HEK293 (cell line): ENCODE measurements at regions not wholly inside any gene's neighbourhood (a gene's known extent, or its start where the extent isn't known, plus 50 kb on each side); places are given as distances from the start of the nearest gene placed in this dataset.

ENCODE experiments used
- CTCF ChIA-PET: fragments of 350-600 bp; formaldehyde crosslinking; extraction: SDS; loops from one replicate; lab custom pipeline; 2021; ENCODE audit warnings: antibody characterized with exemption; lab: Yijun Ruan, JAX
- POLR2A ChIA-PET: fragments of 300-600 bp; formaldehyde crosslinking; extraction: SDS; loops from one replicate; lab custom pipeline; 2020; ENCODE audit warnings: antibody characterized with exemption, inconsistent platforms; lab: Yijun Ruan, JAX
- H3K27ac ChIP-seq: fragments of 200-500 bp; sonication (Bioruptor generic); 2 replicates; pipeline ENCODE4 v1.5.1; 2014; ENCODE audit warnings: low read depth, low read length, control low read depth, inconsistent platforms; ENCODE audit errors: extremely low read depth
- H3K36me3 ChIP-seq, 2 experiments: fragments of 200-500 bp in 1 of 2; sonication (Bioruptor generic) in 1 of 2; 1 replicate in 1 of 2; 2 replicates in 1 of 2; pipeline ENCODE4 v1.5.1; 2014 to 2017; ENCODE audit warnings: inconsistent platforms in 2 of 2, low read length in 2 of 2; ENCODE audit not compliant: control insufficient read depth in 2 of 2, insufficient read depth in 1 of 2
- H3K4me1 ChIP-seq: fragments of 200-500 bp; sonication (Bioruptor generic); 2 replicates; pipeline ENCODE4 v1.5.1; 2014; ENCODE audit warnings: mild to moderate bottlenecking, low read length, inconsistent platforms; ENCODE audit not compliant: control insufficient read depth, insufficient read depth
- H3K4me3 ChIP-seq: 2 replicates; pipeline ENCODE4 v1.5.1; 2011; ENCODE audit warnings: low read depth, mild to moderate bottlenecking, control low read depth, low read length, moderate library complexity
- H3K9me3 ChIP-seq: fragments of 200-500 bp; sonication (Bioruptor generic); 2 replicates; pipeline ENCODE4 v1.5.1; 2014; ENCODE audit warnings: low read depth, low read length, inconsistent platforms; ENCODE audit not compliant: control insufficient read depth, insufficient read depth
- INSM2 ChIP-seq: fragments of 450-650 bp; formaldehyde crosslinking; IDR thresholded peaks from 2 replicates; pipeline ENCODE4 v1.5.1; 2016; ENCODE audit warnings: missing biosample characterization, missing genetic modification characterization
- KLF1 ChIP-seq: fragments of 450-650 bp; formaldehyde crosslinking; IDR thresholded peaks from 2 replicates; pipeline ENCODE4 v1.5.1; 2016; ENCODE audit warnings: missing biosample characterization, missing genetic modification characterization
- KLF16 ChIP-seq: fragments of 450-650 bp; formaldehyde crosslinking; IDR thresholded peaks from 2 replicates; pipeline ENCODE4 v1.5.1; 2017; ENCODE audit warnings: missing biosample characterization, missing genetic modification characterization
- KLF8 ChIP-seq: fragments of 450-650 bp; formaldehyde crosslinking; IDR thresholded peaks from 2 replicates; pipeline ENCODE4 v1.5.1; 2016; ENCODE audit warnings: missing biosample characterization, missing genetic modification characterization
- MYNN ChIP-seq: fragments of 450-650 bp; formaldehyde crosslinking; IDR thresholded peaks from 2 replicates; pipeline ENCODE4 v1.5.1; 2016; ENCODE audit warnings: missing biosample characterization, missing genetic modification characterization, borderline replicate concordance
- OSR2 ChIP-seq: fragments of 450-650 bp; formaldehyde crosslinking; IDR thresholded peaks from 2 replicates; pipeline ENCODE4 v1.5.1; 2016; ENCODE audit warnings: missing biosample characterization, missing genetic modification characterization
- REPIN1 ChIP-seq: fragments of 450-650 bp; formaldehyde crosslinking; IDR thresholded peaks from 2 replicates; pipeline ENCODE4 v1.5.1; 2017; ENCODE audit warnings: missing biosample characterization, missing genetic modification characterization, low read depth
- SETDB1 ChIP-seq: IDR thresholded peaks from one replicate; pipeline ENCODE4 v1.6.1; 2017; ENCODE audit warnings: mild to moderate bottlenecking, low read length, moderate library complexity, mixed read lengths; ENCODE audit not compliant: insufficient read length
- ZBTB20 ChIP-seq: fragments of 450-650 bp; formaldehyde crosslinking; IDR thresholded peaks from 2 replicates; pipeline ENCODE4 v1.5.1; 2016; ENCODE audit warnings: missing biosample characterization, missing genetic modification characterization
- ZEB2 ChIP-seq: fragments of 450-650 bp; formaldehyde crosslinking; IDR thresholded peaks from 2 replicates; pipeline ENCODE4 v1.5.1; 2016; ENCODE audit warnings: missing biosample characterization, missing genetic modification characterization
- ZNF10 ChIP-seq: fragments of 450-650 bp; formaldehyde crosslinking; IDR thresholded peaks from 2 replicates; pipeline ENCODE4 v1.5.1; 2017; ENCODE audit warnings: missing biosample characterization, missing genetic modification characterization
- ZNF114 ChIP-seq: fragments of 450-650 bp; formaldehyde crosslinking; IDR thresholded peaks from 2 replicates; pipeline ENCODE4 v1.5.0; 2017; ENCODE audit warnings: missing biosample characterization, missing genetic modification characterization
- ZNF16 ChIP-seq: fragments of 450-650 bp; formaldehyde crosslinking; IDR thresholded peaks from 2 replicates; pipeline ENCODE4 v1.5.1; 2016; ENCODE audit warnings: low read depth, missing biosample characterization, missing genetic modification characterization
- ZNF174 ChIP-seq: fragments of 450-650 bp; formaldehyde crosslinking; IDR thresholded peaks from 2 replicates; pipeline ENCODE4 v1.5.0; 2017; ENCODE audit warnings: missing biosample characterization, mild to moderate bottlenecking, missing genetic modification characterization
- ZNF24 ChIP-seq: fragments of 450-650 bp; formaldehyde crosslinking; IDR thresholded peaks from 2 replicates; pipeline ENCODE4 v1.5.1; 2016; ENCODE audit warnings: missing biosample characterization, missing genetic modification characterization
- ZNF394 ChIP-seq: fragments of 450-650 bp; formaldehyde crosslinking; IDR thresholded peaks from 2 replicates; pipeline ENCODE4 v1.5.1; 2016; ENCODE audit warnings: missing biosample characterization, missing genetic modification characterization, mild to moderate bottlenecking, moderate library complexity, borderline replicate concordance
- ZNF585B ChIP-seq: fragments of 450-650 bp; formaldehyde crosslinking; IDR thresholded peaks from 2 replicates; pipeline ENCODE4 v1.5.1; 2016; ENCODE audit warnings: missing biosample characterization, missing genetic modification characterization
- ZNF623 ChIP-seq: fragments of 450-650 bp; formaldehyde crosslinking; IDR thresholded peaks from 2 replicates; pipeline ENCODE4 v1.5.1; 2016; ENCODE audit warnings: missing biosample characterization, missing genetic modification characterization
- ZNF701 ChIP-seq: fragments of 450-650 bp; formaldehyde crosslinking; IDR thresholded peaks from 2 replicates; pipeline ENCODE4 v1.5.1; 2016; ENCODE audit warnings: missing biosample characterization, missing genetic modification characterization
- ZNF747 ChIP-seq: fragments of 450-650 bp; formaldehyde crosslinking; IDR thresholded peaks from 2 replicates; pipeline ENCODE4 v1.5.1; 2016; ENCODE audit warnings: missing biosample characterization, missing genetic modification characterization
- ZNF76 ChIP-seq: fragments of 450-650 bp; formaldehyde crosslinking; IDR thresholded peaks from 2 replicates; pipeline ENCODE4; 2016; ENCODE audit warnings: low read depth, missing biosample characterization, missing genetic modification characterization, borderline replicate concordance
- ZNF830 ChIP-seq: fragments of 450-650 bp; IDR thresholded peaks from 2 replicates; pipeline ENCODE4 v1.5.0; 2018; ENCODE audit warnings: missing biosample characterization, missing genetic modification characterization, low read depth, mild to moderate bottlenecking, moderate library complexity
- ZSCAN16 ChIP-seq: fragments of 450-650 bp; formaldehyde crosslinking; IDR thresholded peaks from 2 replicates; pipeline ENCODE4 v1.5.1; 2016; ENCODE audit warnings: missing biosample characterization, missing genetic modification characterization
- TF ChIP-seq, protein P1 (sequence below): fragments of 450-650 bp; formaldehyde crosslinking; IDR thresholded peaks from 2 replicates; pipeline ENCODE4 v1.5.1; 2016; ENCODE audit warnings: missing biosample characterization, missing genetic modification characterization
- TF ChIP-seq, protein P2 (sequence below): fragments of 450-650 bp; formaldehyde crosslinking; IDR thresholded peaks from 2 replicates; pipeline ENCODE4 v1.5.1; 2016; ENCODE audit warnings: missing biosample characterization, missing genetic modification characterization
- TF ChIP-seq, protein P3 (sequence below): fragments of 450-650 bp; formaldehyde crosslinking; IDR thresholded peaks from 2 replicates; pipeline ENCODE4 v1.5.1; 2016; ENCODE audit warnings: missing biosample characterization, missing genetic modification characterization

DNA sequence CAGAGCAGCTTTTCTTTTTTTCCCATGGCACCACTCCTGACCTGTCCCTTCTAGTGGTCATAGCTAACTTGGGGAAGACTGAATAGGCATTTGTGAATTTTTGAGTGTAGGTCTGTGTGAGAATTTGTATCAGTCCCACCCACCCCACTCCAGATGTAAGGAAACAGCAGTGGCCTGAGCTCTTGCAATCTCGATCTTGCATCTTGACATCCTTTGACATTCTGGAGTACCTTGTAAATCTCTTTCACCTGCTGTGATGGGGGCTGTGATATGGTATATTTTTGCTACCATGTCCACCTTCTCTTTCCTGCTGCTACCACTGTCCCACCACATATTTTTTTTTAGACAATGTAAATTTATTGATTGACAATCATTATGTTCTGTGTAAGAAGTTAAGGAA, 289.3 kb downstream of the MAP2K6 start:
- POLR2A ChIA-PET = no interaction called here
- Histone ChIP-seq H3K9me3 (no peaks in the 10 kb centered on the region), H3K4me3 (no peak overlapping the region), H3K4me1 (no peaks in the 10 kb centered on the region), H3K27ac (no peak overlapping the region), H3K36me3 (no peaks in the 10 kb centered on the region)
- CTCF ChIA-PET = interaction anchor here (0.5 kb wide), 1 partner anchor 116 kb away, joined by 3 read pairs; no protein-coding TSS in a partner anchor
- no peak for TF ChIP-seq KLF8 (tag by site-specific recombination)
- TF ChIP-seq, protein P1, sequence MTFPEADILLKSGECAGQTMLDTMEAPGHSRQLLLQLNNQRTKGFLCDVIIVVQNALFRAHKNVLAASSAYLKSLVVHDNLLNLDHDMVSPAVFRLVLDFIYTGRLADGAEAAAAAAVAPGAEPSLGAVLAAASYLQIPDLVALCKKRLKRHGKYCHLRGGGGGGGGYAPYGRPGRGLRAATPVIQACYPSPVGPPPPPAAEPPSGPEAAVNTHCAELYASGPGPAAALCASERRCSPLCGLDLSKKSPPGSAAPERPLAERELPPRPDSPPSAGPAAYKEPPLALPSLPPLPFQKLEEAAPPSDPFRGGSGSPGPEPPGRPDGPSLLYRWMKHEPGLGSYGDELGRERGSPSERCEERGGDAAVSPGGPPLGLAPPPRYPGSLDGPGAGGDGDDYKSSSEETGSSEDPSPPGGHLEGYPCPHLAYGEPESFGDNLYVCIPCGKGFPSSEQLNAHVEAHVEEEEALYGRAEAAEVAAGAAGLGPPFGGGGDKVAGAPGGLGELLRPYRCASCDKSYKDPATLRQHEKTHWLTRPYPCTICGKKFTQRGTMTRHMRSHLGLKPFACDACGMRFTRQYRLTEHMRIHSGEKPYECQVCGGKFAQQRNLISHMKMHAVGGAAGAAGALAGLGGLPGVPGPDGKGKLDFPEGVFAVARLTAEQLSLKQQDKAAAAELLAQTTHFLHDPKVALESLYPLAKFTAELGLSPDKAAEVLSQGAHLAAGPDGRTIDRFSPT = no peak
- no peak for TF ChIP-seq MYNN (tag by site-specific recombination)
- no peak for TF ChIP-seq ZBTB20 (tag by site-specific recombination)
- no peak for TF ChIP-seq ZNF10 (tag by site-specific recombination)
- no peak for TF ChIP-seq ZNF114
- TF ChIP-seq KLF1 (tag by site-specific recombination) = no peak
- TF ChIP-seq ZNF16 = no peak
- TF ChIP-seq ZSCAN16 = no peak
- no peak for TF ChIP-seq ZNF747 (tag by site-specific recombination)
- no peak for TF ChIP-seq OSR2 (tag by site-specific recombination)
- TF ChIP-seq REPIN1 = no peak
- no peak for TF ChIP-seq KLF16

DNA sequence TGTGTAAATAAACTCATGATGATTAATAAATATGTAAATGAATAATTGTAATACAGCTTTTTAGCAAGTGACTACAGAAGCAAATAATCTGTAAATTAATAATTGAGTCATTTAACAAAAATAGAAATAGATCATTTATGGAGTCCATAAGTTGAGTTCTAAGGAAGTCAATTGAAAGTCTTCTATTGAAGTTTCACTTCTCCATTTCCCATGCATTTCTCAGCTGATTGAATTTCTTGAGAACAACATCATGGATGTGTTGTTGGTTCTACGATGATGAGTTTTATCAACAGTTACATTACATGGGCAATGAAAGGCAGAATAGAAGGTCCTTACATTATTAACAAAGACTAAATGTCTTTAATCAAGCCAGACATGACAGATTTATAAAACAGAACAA, 290.4 kb downstream of the MAP2K6 start:
- TF ChIP-seq, protein P2, sequence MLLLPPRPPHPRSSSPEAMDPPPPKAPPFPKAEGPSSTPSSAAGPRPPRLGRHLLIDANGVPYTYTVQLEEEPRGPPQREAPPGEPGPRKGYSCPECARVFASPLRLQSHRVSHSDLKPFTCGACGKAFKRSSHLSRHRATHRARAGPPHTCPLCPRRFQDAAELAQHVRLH (tag by site-specific recombination) = no peak
- TF ChIP-seq ZBTB20 (tag by site-specific recombination) (no peak), ZNF24 (no peak), MYNN (tag by site-specific recombination) (no peak), INSM2 (tag by site-specific recombination) (no peak), ZNF830 (tag by site-specific recombination) (no peak), ZEB2 (no peak), ZNF701 (tag by site-specific recombination) (no peak), ZNF585B (tag by site-specific recombination) (no peak), OSR2 (tag by site-specific recombination) (no peak), ZNF623 (no peak)

DNA sequence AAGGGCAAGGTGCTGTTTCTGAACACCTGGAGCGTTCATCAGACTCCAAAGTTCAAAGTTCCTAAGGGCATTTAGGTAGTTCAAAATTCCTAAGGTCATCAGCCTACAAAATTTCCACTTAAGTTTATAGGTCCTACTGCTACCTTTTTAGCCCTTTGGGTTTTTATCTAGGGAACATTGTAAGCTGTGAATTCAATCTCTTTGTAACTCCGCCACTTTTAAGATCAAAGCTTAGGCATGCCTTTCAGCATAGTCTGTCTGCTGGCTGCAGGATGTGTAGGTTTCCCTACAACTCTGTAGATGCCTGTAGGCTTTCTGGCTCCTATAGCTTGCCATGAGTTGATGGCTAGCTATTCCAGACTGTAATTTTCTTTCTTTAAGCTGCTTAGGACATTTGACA, 291.6 kb downstream of the MAP2K6 start:
- ChIA-PET CTCF (interaction anchor here (1.4 to 1.5 kb wide), 2 partner anchors 97 to 99 kb away, joined by 3 to 5 read pairs; no protein-coding TSS in a partner anchor), POLR2A (no interaction called here)
- no peak overlapping the region for H3K4me3 ChIP-seq
- H3K27ac ChIP-seq = no peak overlapping the region
- H3K36me3 ChIP-seq = no peaks in the 10 kb centered on the region
- H3K9me3 ChIP-seq = no peaks in the 10 kb centered on the region
- 0 out of 2 replicates have a peak, but pooled peaks cover under 1% of the 10 kb centered on the region for H3K4me1 ChIP-seq
- TF ChIP-seq SETDB1 (no peak), ZNF76 (tag by site-specific recombination) (no peak), ZNF394 (tag by site-specific recombination) (no peak), ZNF174 (tag by site-specific recombination) (no peak)
- TF ChIP-seq, protein P3, sequence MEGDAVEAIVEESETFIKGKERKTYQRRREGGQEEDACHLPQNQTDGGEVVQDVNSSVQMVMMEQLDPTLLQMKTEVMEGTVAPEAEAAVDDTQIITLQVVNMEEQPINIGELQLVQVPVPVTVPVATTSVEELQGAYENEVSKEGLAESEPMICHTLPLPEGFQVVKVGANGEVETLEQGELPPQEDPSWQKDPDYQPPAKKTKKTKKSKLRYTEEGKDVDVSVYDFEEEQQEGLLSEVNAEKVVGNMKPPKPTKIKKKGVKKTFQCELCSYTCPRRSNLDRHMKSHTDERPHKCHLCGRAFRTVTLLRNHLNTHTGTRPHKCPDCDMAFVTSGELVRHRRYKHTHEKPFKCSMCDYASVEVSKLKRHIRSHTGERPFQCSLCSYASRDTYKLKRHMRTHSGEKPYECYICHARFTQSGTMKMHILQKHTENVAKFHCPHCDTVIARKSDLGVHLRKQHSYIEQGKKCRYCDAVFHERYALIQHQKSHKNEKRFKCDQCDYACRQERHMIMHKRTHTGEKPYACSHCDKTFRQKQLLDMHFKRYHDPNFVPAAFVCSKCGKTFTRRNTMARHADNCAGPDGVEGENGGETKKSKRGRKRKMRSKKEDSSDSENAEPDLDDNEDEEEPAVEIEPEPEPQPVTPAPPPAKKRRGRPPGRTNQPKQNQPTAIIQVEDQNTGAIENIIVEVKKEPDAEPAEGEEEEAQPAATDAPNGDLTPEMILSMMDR = no peak

More for the DNA sequence above, 290.4 kb downstream of the MAP2K6 start:
- Histone ChIP-seq H3K4me3 (no peak overlapping the region), H3K4me1 (no peaks in the 10 kb centered on the region), H3K36me3 (no peaks in the 10 kb centered on the region), H3K9me3 (no peaks in the 10 kb centered on the region), H3K27ac (no peak overlapping the region)
- POLR2A ChIA-PET = no interaction called here
- CTCF ChIA-PET = interaction anchor here (1.5 kb wide), 1 partner anchor 97 kb away, joined by 3 read pairs; no protein-coding TSS in a partner anchor
